Liver (tissue), 3 donors: ENCODE measurements at regions not wholly inside any gene's neighbourhood (a gene's known extent, or its start where the extent isn't known, plus 50 kb on each side); places are given as distances from the start of the nearest gene placed in this dataset.

Experiments
- GABPA ChIP-seq, 2 donors: IDR thresholded peaks in 1 of 2; conservative IDR thresholded peaks in 1 of 2; 2 replicates each; pipeline ENCODE4 v1.6.1; 2016; ENCODE audit warnings: antibody characterized with exemption in 2 of 2, mild to moderate bottlenecking in 1 of 2, moderate library complexity in 1 of 2
- HNF4A ChIP-seq, 2 donors: conservative IDR thresholded peaks; 2 replicates each; pipeline ENCODE4 v1.6.1; 2016; ENCODE audit warnings: antibody characterized with exemption in 2 of 2, mild to moderate bottlenecking in 2 of 2
- HNF4G ChIP-seq: IDR thresholded peaks from 2 replicates; pipeline ENCODE4 v1.6.1; 2016; ENCODE audit warnings: antibody characterized with exemption
- JUND ChIP-seq, 2 donors: IDR thresholded peaks; 2 replicates each; pipeline ENCODE4 v1.6.1; 2016; ENCODE audit warnings: antibody characterized with exemption in 2 of 2
- RAD21 ChIP-seq, 2 donors: IDR thresholded peaks; 2 replicates each; pipeline ENCODE4 v1.6.1; 2016; ENCODE audit warnings: antibody characterized with exemption in 2 of 2, mild to moderate bottlenecking in 2 of 2
- RXRA ChIP-seq, 2 donors: IDR thresholded peaks; 2 replicates each; pipeline ENCODE4 v1.6.1; 2017 to 2018; ENCODE audit warnings: antibody characterized with exemption in 2 of 2, mild to moderate bottlenecking in 1 of 2
- SP1 ChIP-seq: IDR thresholded peaks from 2 replicates; pipeline ENCODE4 v1.6.1; 2018; ENCODE audit warnings: antibody characterized with exemption, mild to moderate bottlenecking
- TAF1 ChIP-seq: conservative IDR thresholded peaks from 2 replicates; pipeline ENCODE4 v1.6.1; 2016; ENCODE audit warnings: antibody characterized with exemption, mild to moderate bottlenecking
- YY1 ChIP-seq: IDR thresholded peaks from 2 replicates; pipeline ENCODE4 v1.6.1; 2016; ENCODE audit warnings: antibody characterized with exemption, mild to moderate bottlenecking
- TF ChIP-seq, protein P1 (sequence below): IDR thresholded peaks from 2 replicates; pipeline ENCODE4 v1.6.1; 2016; ENCODE audit warnings: antibody characterized with exemption, mild to moderate bottlenecking
- TF ChIP-seq, protein P2 (sequence below): fragments of 150-350 bp; IDR thresholded peaks from 2 replicates; pipeline ENCODE4 v1.5.1; 2017; ENCODE audit warnings: improper control_type of control experiment, low read depth, low read length; ENCODE audit not compliant: missing input control
- TF ChIP-seq, protein P3 (sequence below): IDR thresholded peaks from 2 replicates; pipeline ENCODE4 v1.6.1; 2016; ENCODE audit warnings: antibody characterized with exemption
- TF ChIP-seq, protein P4 (sequence below): IDR thresholded peaks from 2 replicates; pipeline ENCODE4 v1.6.1; 2016; ENCODE audit warnings: antibody characterized with exemption
- donor health status: healthy.
- donor health status: healthy.

DNA sequence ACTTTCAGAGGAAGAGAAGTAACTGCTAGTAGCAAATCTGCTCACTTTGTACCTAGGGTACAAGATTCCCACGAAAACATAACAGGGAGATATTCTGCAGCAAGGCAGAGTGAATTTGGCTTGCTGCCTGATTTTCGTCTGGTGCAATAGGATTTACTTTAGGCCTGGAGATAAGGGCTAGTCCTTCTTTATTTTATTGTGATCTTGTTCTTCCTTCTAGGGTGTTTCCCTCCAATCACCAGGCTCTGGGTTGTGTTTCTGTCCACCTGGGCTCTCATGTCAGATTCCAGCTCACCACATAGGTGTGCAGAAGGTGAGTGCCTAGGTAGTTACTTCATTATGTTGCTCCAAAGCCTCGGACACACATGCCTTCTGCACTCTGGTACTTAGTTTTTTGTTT lies 211.8 kb upstream of the RGMA start:
- TF ChIP-seq, protein P1, sequence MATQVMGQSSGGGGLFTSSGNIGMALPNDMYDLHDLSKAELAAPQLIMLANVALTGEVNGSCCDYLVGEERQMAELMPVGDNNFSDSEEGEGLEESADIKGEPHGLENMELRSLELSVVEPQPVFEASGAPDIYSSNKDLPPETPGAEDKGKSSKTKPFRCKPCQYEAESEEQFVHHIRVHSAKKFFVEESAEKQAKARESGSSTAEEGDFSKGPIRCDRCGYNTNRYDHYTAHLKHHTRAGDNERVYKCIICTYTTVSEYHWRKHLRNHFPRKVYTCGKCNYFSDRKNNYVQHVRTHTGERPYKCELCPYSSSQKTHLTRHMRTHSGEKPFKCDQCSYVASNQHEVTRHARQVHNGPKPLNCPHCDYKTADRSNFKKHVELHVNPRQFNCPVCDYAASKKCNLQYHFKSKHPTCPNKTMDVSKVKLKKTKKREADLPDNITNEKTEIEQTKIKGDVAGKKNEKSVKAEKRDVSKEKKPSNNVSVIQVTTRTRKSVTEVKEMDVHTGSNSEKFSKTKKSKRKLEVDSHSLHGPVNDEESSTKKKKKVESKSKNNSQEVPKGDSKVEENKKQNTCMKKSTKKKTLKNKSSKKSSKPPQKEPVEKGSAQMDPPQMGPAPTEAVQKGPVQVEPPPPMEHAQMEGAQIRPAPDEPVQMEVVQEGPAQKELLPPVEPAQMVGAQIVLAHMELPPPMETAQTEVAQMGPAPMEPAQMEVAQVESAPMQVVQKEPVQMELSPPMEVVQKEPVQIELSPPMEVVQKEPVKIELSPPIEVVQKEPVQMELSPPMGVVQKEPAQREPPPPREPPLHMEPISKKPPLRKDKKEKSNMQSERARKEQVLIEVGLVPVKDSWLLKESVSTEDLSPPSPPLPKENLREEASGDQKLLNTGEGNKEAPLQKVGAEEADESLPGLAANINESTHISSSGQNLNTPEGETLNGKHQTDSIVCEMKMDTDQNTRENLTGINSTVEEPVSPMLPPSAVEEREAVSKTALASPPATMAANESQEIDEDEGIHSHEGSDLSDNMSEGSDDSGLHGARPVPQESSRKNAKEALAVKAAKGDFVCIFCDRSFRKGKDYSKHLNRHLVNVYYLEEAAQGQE, result no peak
- no peak for TF ChIP-seq JUND (IDR thresholded peaks at IDR 0.05)
- TF ChIP-seq, protein P2, sequence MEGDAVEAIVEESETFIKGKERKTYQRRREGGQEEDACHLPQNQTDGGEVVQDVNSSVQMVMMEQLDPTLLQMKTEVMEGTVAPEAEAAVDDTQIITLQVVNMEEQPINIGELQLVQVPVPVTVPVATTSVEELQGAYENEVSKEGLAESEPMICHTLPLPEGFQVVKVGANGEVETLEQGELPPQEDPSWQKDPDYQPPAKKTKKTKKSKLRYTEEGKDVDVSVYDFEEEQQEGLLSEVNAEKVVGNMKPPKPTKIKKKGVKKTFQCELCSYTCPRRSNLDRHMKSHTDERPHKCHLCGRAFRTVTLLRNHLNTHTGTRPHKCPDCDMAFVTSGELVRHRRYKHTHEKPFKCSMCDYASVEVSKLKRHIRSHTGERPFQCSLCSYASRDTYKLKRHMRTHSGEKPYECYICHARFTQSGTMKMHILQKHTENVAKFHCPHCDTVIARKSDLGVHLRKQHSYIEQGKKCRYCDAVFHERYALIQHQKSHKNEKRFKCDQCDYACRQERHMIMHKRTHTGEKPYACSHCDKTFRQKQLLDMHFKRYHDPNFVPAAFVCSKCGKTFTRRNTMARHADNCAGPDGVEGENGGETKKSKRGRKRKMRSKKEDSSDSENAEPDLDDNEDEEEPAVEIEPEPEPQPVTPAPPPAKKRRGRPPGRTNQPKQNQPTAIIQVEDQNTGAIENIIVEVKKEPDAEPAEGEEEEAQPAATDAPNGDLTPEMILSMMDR, result no peak
- no peak for TF ChIP-seq RAD21 (IDR thresholded peaks at IDR 0.05)
- TF ChIP-seq, protein P3, sequence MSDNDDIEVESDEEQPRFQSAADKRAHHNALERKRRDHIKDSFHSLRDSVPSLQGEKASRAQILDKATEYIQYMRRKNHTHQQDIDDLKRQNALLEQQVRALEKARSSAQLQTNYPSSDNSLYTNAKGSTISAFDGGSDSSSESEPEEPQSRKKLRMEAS, result no peak
- TF ChIP-seq TAF1, result no peak
- TF ChIP-seq SP1, result no peak
- TF ChIP-seq, protein P4, sequence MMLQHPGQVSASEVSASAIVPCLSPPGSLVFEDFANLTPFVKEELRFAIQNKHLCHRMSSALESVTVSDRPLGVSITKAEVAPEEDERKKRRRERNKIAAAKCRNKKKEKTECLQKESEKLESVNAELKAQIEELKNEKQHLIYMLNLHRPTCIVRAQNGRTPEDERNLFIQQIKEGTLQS, result no peak
- TF ChIP-seq HNF4A (conservative IDR thresholded peaks at IDR 0.05), result no peak
- no peak for TF ChIP-seq GABPA (IDR thresholded peaks at IDR 0.05 in 1 of 2, conservative IDR thresholded peaks at IDR 0.05 in 1 of 2)
- no peak for TF ChIP-seq YY1
- no peak for TF ChIP-seq HNF4G
- TF ChIP-seq RXRA (IDR thresholded peaks at IDR 0.05), result no peak
